Effector memory CD4-positive, alpha-beta T cell (primary cell): ENCODE measurements at regions not wholly inside any gene's neighbourhood (a gene's known extent, or its start where the extent isn't known, plus 50 kb on each side); places are given as distances from the start of the nearest gene placed in this dataset.

Experiments used
- DNase-seq, 3 donors: peaks; one replicate each; pipeline ENCODE4 v3.0.0-alpha.2; 2020
- H3K27ac ChIP-seq: 2 replicates; pipeline ENCODE4 v1.7.0; 2013; ENCODE audit warnings: mild to moderate bottlenecking, low read length, moderate library complexity; ENCODE audit not compliant: insufficient read depth, poor library complexity, severe bottlenecking
- H3K27me3 ChIP-seq: replicated peaks from 2 replicates; pipeline ENCODE4 v1.7.0; 2013; ENCODE audit warnings: mild to moderate bottlenecking, low read length; ENCODE audit not compliant: insufficient read depth, control insufficient read depth, poor library complexity, severe bottlenecking
- H3K36me3 ChIP-seq: 2 replicates; pipeline ENCODE4 v1.7.0; 2013; ENCODE audit warnings: mild to moderate bottlenecking, low read length, moderate library complexity; ENCODE audit not compliant: control insufficient read depth, insufficient read depth
- H3K4me1 ChIP-seq: 2 replicates; pipeline ENCODE4 v1.7.0; 2013; ENCODE audit warnings: low read length, mild to moderate bottlenecking; ENCODE audit not compliant: control insufficient read depth, insufficient read depth, poor library complexity, severe bottlenecking
- H3K4me3 ChIP-seq: 2 replicates; pipeline ENCODE4 v1.7.0; 2013; ENCODE audit warnings: low read length, low read depth, mild to moderate bottlenecking; ENCODE audit not compliant: insufficient read depth, poor library complexity, severe bottlenecking
- H3K9me3 ChIP-seq: 2 replicates; pipeline ENCODE4 v1.7.0; 2013; ENCODE audit warnings: mild to moderate bottlenecking, low read length, moderate library complexity; ENCODE audit not compliant: control insufficient read depth

GRCh38 chr11:80028998-80029397 is 588.2 kb upstream of the TENM4 start:
- no peak for DNase-seq
- Histone ChIP-seq H3K4me1 (no peaks in the 10 kb centered on the region), H3K36me3 (no peaks in the 10 kb centered on the region), H3K27me3 (no peaks in the 10 kb centered on the region), H3K27ac (no peak overlapping the region), H3K9me3 (no peaks in the 10 kb centered on the region), H3K4me3 (no peak overlapping the region)

- Histone ChIP-seq H3K9me3 (no peaks in the 10 kb centered on the region), H3K36me3 (no peaks in the 10 kb centered on the region), H3K4me3 (no peak overlapping the region), H3K27ac (no peak overlapping the region), H3K4me1 (no peaks in the 10 kb centered on the region), H3K27me3 (no peaks in the 10 kb centered on the region)
- DNase-seq, result no peak
Measured at GRCh38 chr11:80024119-80024518, 583.3 kb upstream of the TENM4 start.

GRCh38 chr11:80023386-80023785 is 582.6 kb upstream of the TENM4 start:
- no peak overlapping the region for H3K4me3 ChIP-seq
- no peaks in the 10 kb centered on the region for H3K36me3 ChIP-seq
- no peaks in the 10 kb centered on the region for H3K27me3 ChIP-seq
- H3K27ac ChIP-seq, result no peak overlapping the region
- H3K4me1 ChIP-seq, result no peaks in the 10 kb centered on the region
- H3K9me3 ChIP-seq, result no peaks in the 10 kb centered on the region
- no peak for DNase-seq

- no peaks in the 10 kb centered on the region for H3K9me3 ChIP-seq
Measured at GRCh38 chr11:80010536-80010935, 569.7 kb upstream of the TENM4 start.

GRCh38 chr11:80009081-80009480 is 568.3 kb upstream of the TENM4 start:
- no peaks in the 10 kb centered on the region for H3K9me3 ChIP-seq
- no peaks in the 10 kb centered on the region for H3K27me3 ChIP-seq
- no peaks in the 10 kb centered on the region for H3K36me3 ChIP-seq
- no peak overlapping the region for H3K4me3 ChIP-seq
- DNase-seq, result no peak
- H3K4me1 ChIP-seq, result no peaks in the 10 kb centered on the region
- no peak overlapping the region for H3K27ac ChIP-seq

More at GRCh38 chr11:80010536-80010935, 569.7 kb upstream of the TENM4 start:
- Histone ChIP-seq H3K27me3 (no peaks in the 10 kb centered on the region), H3K4me1 (no peaks in the 10 kb centered on the region), H3K36me3 (no peaks in the 10 kb centered on the region), H3K27ac (no peak overlapping the region), H3K4me3 (no peak overlapping the region)
- no peak for DNase-seq

GRCh38 chr11:80007616-80008015 is 566.8 kb upstream of the TENM4 start:
- no peaks in the 10 kb centered on the region for H3K4me1 ChIP-seq
- no peak for DNase-seq
- no peaks in the 10 kb centered on the region for H3K36me3 ChIP-seq
- no peak overlapping the region for H3K27ac ChIP-seq
- no peaks in the 10 kb centered on the region for H3K9me3 ChIP-seq
- no peak overlapping the region for H3K4me3 ChIP-seq
- H3K27me3 ChIP-seq, result no peaks in the 10 kb centered on the region

- Histone ChIP-seq H3K27me3 (no peaks in the 10 kb centered on the region), H3K27ac (no peak overlapping the region), H3K36me3 (no peaks in the 10 kb centered on the region), H3K4me1 (no peaks in the 10 kb centered on the region), H3K9me3 (no peaks in the 10 kb centered on the region), H3K4me3 (no peak overlapping the region)
- DNase-seq, result no peak
Measured at GRCh38 chr11:79990141-79990540, 549.3 kb upstream of the TENM4 start.

- Histone ChIP-seq H3K27ac (no peak overlapping the region), H3K4me3 (no peak overlapping the region), H3K4me1 (no peaks in the 10 kb centered on the region), H3K27me3 (no peaks in the 10 kb centered on the region), H3K9me3 (no peaks in the 10 kb centered on the region), H3K36me3 (no peaks in the 10 kb centered on the region)
- no peak for DNase-seq
Measured at GRCh38 chr11:79982185-79982584, 541.4 kb upstream of the TENM4 start.

- Histone ChIP-seq H3K4me3 (no peak overlapping the region), H3K4me1 (no peaks in the 10 kb centered on the region), H3K36me3 (no peaks in the 10 kb centered on the region), H3K9me3 (no peaks in the 10 kb centered on the region), H3K27me3 (no peaks in the 10 kb centered on the region), H3K27ac (no peak overlapping the region)
- no peak for DNase-seq
Measured at GRCh38 chr11:79980916-79981315, 540.1 kb upstream of the TENM4 start.

- H3K4me1 ChIP-seq, result no peaks in the 10 kb centered on the region
- no peak for DNase-seq
- no peaks in the 10 kb centered on the region for H3K36me3 ChIP-seq
- H3K27me3 ChIP-seq, result no peaks in the 10 kb centered on the region
- H3K27ac ChIP-seq, result no peak overlapping the region
- H3K4me3 ChIP-seq, result no peak overlapping the region
- no peaks in the 10 kb centered on the region for H3K9me3 ChIP-seq
Measured at GRCh38 chr11:79973721-79974617, 533.1 kb upstream of the TENM4 start.
